Ishikawa (cell line): ENCODE measurements at regions not wholly inside any gene's neighbourhood (a gene's known extent, or its start where the extent isn't known, plus 50 kb on each side); places are given as distances from the start of the nearest gene placed in this dataset.

Experiments used
- CEBPB ChIP-seq: IDR thresholded peaks from 2 replicates; pipeline ENCODE4 v1.6.1; 2012
- CREB1 ChIP-seq: IDR thresholded peaks from 2 replicates; pipeline ENCODE4 v1.6.1; 2012; ENCODE audit warnings: low read depth
- EGR1 ChIP-seq: IDR thresholded peaks from 2 replicates; pipeline ENCODE4 v1.6.1; 2012
- EP300 ChIP-seq: IDR thresholded peaks from 2 replicates; pipeline ENCODE4 v1.6.1; 2012; ENCODE audit warnings: borderline replicate concordance
- FOXM1 ChIP-seq: IDR thresholded peaks from 2 replicates; pipeline ENCODE4 v1.6.1; 2012; ENCODE audit warnings: low read depth, borderline replicate concordance
- MAX ChIP-seq: IDR thresholded peaks from 2 replicates; pipeline ENCODE4 v1.6.1; 2012
- NFIC ChIP-seq: IDR thresholded peaks from 2 replicates; pipeline ENCODE4 v1.6.1; 2012
- RAD21 ChIP-seq: IDR thresholded peaks from 2 replicates; pipeline ENCODE4 v1.6.1; 2012; ENCODE audit warnings: low read depth
- REST ChIP-seq: IDR thresholded peaks from 2 replicates; pipeline ENCODE4 v1.6.1; 2012; ENCODE audit warnings: low read depth, mild to moderate bottlenecking
- TAF1 ChIP-seq: IDR thresholded peaks from 2 replicates; pipeline ENCODE4 v1.6.1; 2012; ENCODE audit warnings: low read depth, mild to moderate bottlenecking
- TCF12 ChIP-seq: IDR thresholded peaks from 2 replicates; pipeline ENCODE4 v1.6.1; 2012; ENCODE audit warnings: low read depth
- TEAD4 ChIP-seq: IDR thresholded peaks from 2 replicates; pipeline ENCODE4 v1.6.1; 2012
- USF1 ChIP-seq: IDR thresholded peaks from 2 replicates; pipeline ENCODE4 v1.6.1; 2012
- YY1 ChIP-seq: IDR thresholded peaks from 2 replicates; pipeline ENCODE4 v1.6.1; 2012; ENCODE audit warnings: low read depth
- ZBTB7A ChIP-seq: IDR thresholded peaks from 2 replicates; pipeline ENCODE4 v1.6.1; 2012; ENCODE audit warnings: low read depth

- TF ChIP-seq MAX, result no peak
- TF ChIP-seq TEAD4, result no peak
- TF ChIP-seq RAD21, result no peak
- no peak for TF ChIP-seq TCF12
- TF ChIP-seq TAF1, result no peak
- no peak for TF ChIP-seq CREB1
- TF ChIP-seq FOXM1, result no peak
- no peak for TF ChIP-seq USF1
- no peak for TF ChIP-seq YY1
- no peak for TF ChIP-seq CEBPB
- no peak for TF ChIP-seq ZBTB7A
These were observed 132.2 kb downstream of the NUFIP1 start for GRCh38 chr13:44857061-44857460.

- TF ChIP-seq RAD21 (no peak), TAF1 (no peak), NFIC (no peak), REST (no peak), TCF12 (no peak), CREB1 (no peak)
These were observed 133.4 kb downstream of the NUFIP1 start for GRCh38 chr13:44855860-44856259.

GRCh38 chr13:44854313-44855060, 134.8 kb downstream of the NUFIP1 start:
- TF ChIP-seq CEBPB (no peak), MAX (no peak), NFIC (no peak), ZBTB7A (no peak)

GRCh38 chr13:44853641-44854040, 135.6 kb downstream of the NUFIP1 start:
- TF ChIP-seq ZBTB7A (no peak), NFIC (no peak; the same call in 1 of the 2 replicates), TCF12 (no peak), MAX (no peak), CEBPB (no peak), RAD21 (no peak), YY1 (no peak)

GRCh38 chr13:44848920-44849676, 140.2 kb downstream of the NUFIP1 start:
- no peak for TF ChIP-seq ZBTB7A
- no peak for TF ChIP-seq TEAD4
- TF ChIP-seq EP300, result no peak
- no peak for TF ChIP-seq NFIC

GRCh38 chr13:44844786-44845185, 144.5 kb downstream of the NUFIP1 start:
- TF ChIP-seq TAF1 (no peak), FOXM1 (no peak), TEAD4 (no peak), EP300 (no peak), RAD21 (no peak), CREB1 (no peak), EGR1 (no peak)

- TF ChIP-seq MAX (no peak), EP300 (no peak), NFIC (no peak), FOXM1 (no peak), YY1 (no peak), USF1 (no peak), TAF1 (no peak), RAD21 (no peak), REST (no peak), TEAD4 (no peak), CREB1 (no peak), EGR1 (no peak), ZBTB7A (no peak), CEBPB (no peak), TCF12 (no peak)
These were observed 145.9 kb downstream of the NUFIP1 start for GRCh38 chr13:44843403-44843802.
